ENCODE measurements at regions not wholly inside any gene's neighbourhood (a gene's known extent, or its start where the extent isn't known, plus 50 kb on each side); places are given as distances from the start of the nearest gene placed in this dataset.

GRCh38 chr20:6566821-6567220 is 200.7 kb upstream of the BMP2 start:
- H3K4me2 ChIP-seq (ENCODE audit: low read length), result no peak overlapping the region
- H4K20me1 ChIP-seq (ENCODE audit: insufficient read depth, low read length), result no peaks in the 10 kb centered on the region
- H2AFZ ChIP-seq (ENCODE audit: low read depth, low read length), result no peak overlapping the region
- H3K9ac ChIP-seq (ENCODE audit: low read length), result no peak overlapping the region
- no peak overlapping the region for H3K4me3 ChIP-seq (ENCODE audit: low read length)
- no peak overlapping the region for H3K27ac ChIP-seq (ENCODE audit: low read length)
- no peaks in the 10 kb centered on the region for H3K36me3 ChIP-seq (replicated peaks; ENCODE audit: low read depth, low read length)
- H3K79me2 ChIP-seq (ENCODE audit: low read length), result no peaks in the 10 kb centered on the region
- H3K4me1 ChIP-seq (ENCODE audit: low read length), result no peaks in the 10 kb centered on the region
- TF ChIP-seq EZH2phosphoT487 (IDR thresholded peaks at IDR 0.05; ENCODE audit: low read depth), result no peak
- TF ChIP-seq CTCF (IDR thresholded peaks at IDR 0.05; ENCODE audit: low read depth, low read length), result no peak
- no peaks in the 10 kb centered on the region for H3K9me3 ChIP-seq (ENCODE audit: insufficient read depth, low read length)
- no peaks in the 10 kb centered on the region for H3K27me3 ChIP-seq (ENCODE audit: low read depth, low read length)

GRCh38 chr20:6562111-6562510 is 205.4 kb upstream of the BMP2 start:
- H3K79me2 ChIP-seq (ENCODE audit: low read length), result no peaks in the 10 kb centered on the region
- no peak overlapping the region for H3K27ac ChIP-seq (ENCODE audit: low read length)
- no peaks in the 10 kb centered on the region for H4K20me1 ChIP-seq (ENCODE audit: insufficient read depth, low read length)
- H3K36me3 ChIP-seq (replicated peaks; ENCODE audit: low read depth, low read length), result no peaks in the 10 kb centered on the region
- no peak overlapping the region for H3K4me3 ChIP-seq (ENCODE audit: low read length)
- TF ChIP-seq EZH2phosphoT487 (IDR thresholded peaks at IDR 0.05; ENCODE audit: low read depth) (no peak), CTCF (IDR thresholded peaks at IDR 0.05; ENCODE audit: low read depth, low read length) (no peak)
- H3K9me3 ChIP-seq (ENCODE audit: insufficient read depth, low read length), result no peaks in the 10 kb centered on the region
- H3K9ac ChIP-seq (ENCODE audit: low read length), result no peak overlapping the region
- no peak overlapping the region for H3K4me2 ChIP-seq (ENCODE audit: low read length)
- H3K4me1 ChIP-seq (ENCODE audit: low read length), result no peaks in the 10 kb centered on the region
- H2AFZ ChIP-seq (ENCODE audit: low read depth, low read length), result no peak overlapping the region
- H3K27me3 ChIP-seq (ENCODE audit: low read depth, low read length), result no peaks in the 10 kb centered on the region

GRCh38 chr20:6560978-6561377 is 206.5 kb upstream of the BMP2 start:
- H3K4me3 ChIP-seq (ENCODE audit: low read length), result no peak overlapping the region
- no peaks in the 10 kb centered on the region for H3K27me3 ChIP-seq (ENCODE audit: low read depth, low read length)
- H3K27ac ChIP-seq (ENCODE audit: low read length), result no peak overlapping the region
- no peak overlapping the region for H2AFZ ChIP-seq (ENCODE audit: low read depth, low read length)
- no peak overlapping the region for H3K4me2 ChIP-seq (ENCODE audit: low read length)
- no peaks in the 10 kb centered on the region for H3K36me3 ChIP-seq (replicated peaks; ENCODE audit: low read depth, low read length)
- no peaks in the 10 kb centered on the region for H3K9me3 ChIP-seq (ENCODE audit: insufficient read depth, low read length)
- H4K20me1 ChIP-seq (ENCODE audit: insufficient read depth, low read length), result no peaks in the 10 kb centered on the region
- no peak overlapping the region for H3K9ac ChIP-seq (ENCODE audit: low read length)
- no peak for TF ChIP-seq CTCF (IDR thresholded peaks at IDR 0.05; ENCODE audit: low read depth, low read length)
- no peak for TF ChIP-seq EZH2phosphoT487 (IDR thresholded peaks at IDR 0.05; ENCODE audit: low read depth)
- no peaks in the 10 kb centered on the region for H3K4me1 ChIP-seq (ENCODE audit: low read length)
- H3K79me2 ChIP-seq (ENCODE audit: low read length), result no peaks in the 10 kb centered on the region

GRCh38 chr20:6559791-6560190 is 207.7 kb upstream of the BMP2 start:
- Histone ChIP-seq H3K9ac (ENCODE audit: low read length) (no peak overlapping the region), H3K27me3 (ENCODE audit: low read depth, low read length) (no peaks in the 10 kb centered on the region), H3K4me1 (ENCODE audit: low read length) (no peaks in the 10 kb centered on the region), H2AFZ (ENCODE audit: low read depth, low read length) (no peak overlapping the region), H3K9me3 (ENCODE audit: insufficient read depth, low read length) (no peaks in the 10 kb centered on the region), H4K20me1 (ENCODE audit: insufficient read depth, low read length) (no peaks in the 10 kb centered on the region), H3K36me3 (replicated peaks; ENCODE audit: low read depth, low read length) (no peaks in the 10 kb centered on the region), H3K27ac (ENCODE audit: low read length) (no peak overlapping the region), H3K4me3 (ENCODE audit: low read length) (no peak overlapping the region), H3K79me2 (ENCODE audit: low read length) (no peaks in the 10 kb centered on the region), H3K4me2 (ENCODE audit: low read length) (no peak overlapping the region)
- TF ChIP-seq CTCF (IDR thresholded peaks at IDR 0.05; ENCODE audit: low read depth, low read length), result no peak
- no peak for TF ChIP-seq EZH2phosphoT487 (IDR thresholded peaks at IDR 0.05; ENCODE audit: low read depth)
